Stimulated activated CD4-positive, alpha-beta T cell treated with anti-CD3 and anti-CD28 coated beads, Interleukin-15, amount 100 ng/mL, for 24 hours (primary cell): ENCODE measurements at regions not wholly inside any gene's neighbourhood (a gene's known extent, or its start where the extent isn't known, plus 50 kb on each side); places are given as distances from the start of the nearest gene placed in this dataset.
"Not testable (repeated sequence)": the region's sequence is repeated elsewhere in the genome, so short reads cannot be mapped to it uniquely, and the experiment has no call there.

Experiments used
- DNase-seq: peaks from one replicate; pipeline ENCODE4 v3.0.0-alpha.2; 2020

DNA sequence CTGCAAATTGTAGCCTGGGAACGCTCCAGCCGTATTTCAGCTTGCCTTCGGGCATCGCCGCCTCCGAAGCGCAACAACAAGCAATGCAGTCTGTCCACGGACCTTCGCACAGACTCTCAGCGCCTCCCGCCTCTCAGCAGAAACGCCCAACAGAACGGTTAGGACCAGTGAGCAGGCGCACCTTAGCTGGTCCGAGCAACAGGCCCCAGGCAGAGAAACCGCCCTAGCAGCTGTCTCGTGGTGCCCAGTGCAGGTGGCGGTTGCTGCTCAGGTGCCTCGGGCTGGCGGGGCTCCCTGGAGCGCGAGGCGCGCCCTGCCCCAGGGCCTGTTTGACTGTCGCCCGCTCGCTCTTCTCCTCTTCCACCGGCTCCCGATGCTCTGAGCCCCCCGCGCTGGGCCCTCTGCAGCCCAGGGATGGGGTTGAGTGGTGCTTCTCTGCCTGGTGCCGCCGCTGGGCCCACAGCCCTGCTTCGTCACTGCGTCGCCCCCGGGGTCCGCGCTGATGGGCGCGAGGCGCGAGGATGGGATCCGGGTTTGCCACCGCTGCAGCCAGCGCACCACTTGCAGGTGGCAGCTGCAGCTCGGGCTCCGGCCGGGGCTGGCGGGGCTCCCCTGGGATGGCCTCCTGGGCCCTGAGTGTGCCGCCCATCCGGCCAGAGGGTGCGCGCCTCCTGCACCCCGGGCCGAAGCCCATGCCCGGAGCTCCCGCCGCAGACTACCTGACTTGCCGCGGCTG lies 268.4 kb upstream of the FRG2C start:
- no peak for DNase-seq

DNA sequence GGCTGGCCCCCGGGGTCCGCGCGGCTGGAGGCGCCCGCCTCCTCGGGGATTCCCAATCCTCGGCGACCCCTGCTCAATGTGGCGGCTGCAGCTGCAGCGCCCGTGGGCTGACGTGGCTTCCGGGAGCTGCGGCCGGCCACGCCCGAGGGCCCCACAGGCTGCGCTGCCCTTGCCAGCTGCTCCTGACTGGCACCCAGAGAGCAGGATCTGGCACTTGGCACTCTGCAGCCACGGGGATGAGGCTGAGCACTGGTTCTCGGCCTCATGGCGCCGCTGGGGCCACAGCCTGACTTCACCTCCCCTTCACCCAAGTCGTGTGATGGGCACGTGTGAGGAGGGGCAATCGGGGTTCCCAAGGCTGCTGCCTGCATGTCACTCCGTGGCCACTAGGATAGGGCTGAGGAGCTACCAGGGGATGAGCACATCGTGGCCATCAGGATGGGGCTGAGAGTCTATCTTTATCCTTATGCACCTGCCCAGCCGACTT lies 267.8 kb upstream of the FRG2C start:
- DNase-seq = no peak

DNA sequence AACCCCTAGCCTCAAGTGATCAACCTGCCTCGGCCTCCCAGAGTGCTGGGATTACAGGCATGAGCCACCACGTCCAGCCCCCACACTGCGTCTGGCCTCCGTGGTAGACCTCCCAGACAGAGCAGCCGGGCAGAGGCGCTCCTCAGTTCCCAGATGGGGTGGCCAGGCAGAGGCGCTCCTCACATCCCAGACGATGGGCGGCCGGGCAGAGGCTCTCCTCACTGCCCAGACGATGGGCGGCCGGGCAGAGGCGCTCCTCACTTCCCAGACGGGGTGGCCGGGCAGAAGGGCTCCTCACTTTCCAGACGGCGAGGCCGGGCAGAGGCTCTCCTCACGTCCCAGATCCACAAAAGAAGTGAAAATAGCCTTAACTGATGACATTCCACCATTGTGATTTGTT lies 266.6 kb upstream of the FRG2C start:
- not testable (repeated sequence) for DNase-seq

DNA sequence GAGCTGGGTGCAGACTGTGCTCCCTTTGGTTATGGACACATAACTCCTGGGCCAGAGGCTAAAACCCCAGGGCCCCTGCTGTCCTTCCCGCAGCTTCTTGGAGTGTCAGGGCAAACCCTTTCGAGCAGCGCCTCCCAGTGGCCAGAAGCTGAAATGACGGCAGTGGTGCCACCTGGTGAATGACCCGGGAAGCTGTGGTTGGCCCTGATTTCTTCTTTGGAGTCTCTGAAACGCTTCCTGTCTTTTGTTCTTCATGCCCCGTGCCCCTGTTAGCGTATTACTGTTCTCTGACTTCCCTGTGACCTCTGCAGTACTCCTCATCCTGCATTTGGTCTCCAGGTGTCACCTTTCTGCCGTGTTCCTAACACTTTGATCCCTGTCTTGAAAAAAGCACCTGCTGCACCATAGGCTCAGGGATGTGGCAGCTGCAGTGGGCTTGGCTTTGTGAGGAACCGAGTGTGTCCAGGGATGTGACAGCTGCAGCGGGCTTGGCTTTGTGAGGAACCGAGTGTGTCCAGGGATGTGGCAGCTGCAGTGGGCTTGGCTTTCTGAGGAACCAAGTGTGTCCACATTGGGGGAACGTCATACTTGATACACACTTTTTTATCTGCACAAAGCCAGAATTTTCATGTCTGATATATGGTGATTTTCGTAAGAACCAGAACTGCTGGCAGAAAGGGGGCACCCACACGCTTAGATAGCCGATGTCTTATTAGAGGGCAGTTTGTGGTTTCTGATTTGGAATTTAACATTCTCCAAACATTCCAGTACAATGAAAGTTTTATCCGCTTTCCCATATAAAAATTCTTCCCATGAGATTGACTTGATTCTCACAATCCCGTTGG lies 241.8 kb upstream of the FRG2C start:
- peak; percentile 54 for DNase-seq

DNA sequence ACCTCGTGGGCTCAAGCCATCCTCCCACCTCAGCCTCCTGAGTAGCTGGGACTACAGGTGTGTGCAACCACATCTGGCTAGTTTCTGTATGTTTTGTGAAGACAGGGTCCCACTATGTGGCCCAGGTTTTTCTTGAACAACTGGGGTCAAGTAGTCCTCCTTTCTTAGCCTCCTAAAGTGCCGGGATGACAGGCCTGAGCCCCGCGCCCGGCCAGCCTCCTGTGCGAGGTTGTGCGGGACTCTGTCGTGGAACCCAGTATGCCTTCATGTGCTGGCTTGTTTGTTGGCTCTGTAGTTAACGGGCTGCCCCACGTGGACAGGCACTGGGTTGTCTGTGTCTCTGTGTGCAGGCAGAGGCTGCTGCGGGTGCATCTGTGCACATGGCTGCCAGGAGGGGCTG lies 238.7 kb upstream of the FRG2C start:
- not testable (repeated sequence) for DNase-seq

DNA sequence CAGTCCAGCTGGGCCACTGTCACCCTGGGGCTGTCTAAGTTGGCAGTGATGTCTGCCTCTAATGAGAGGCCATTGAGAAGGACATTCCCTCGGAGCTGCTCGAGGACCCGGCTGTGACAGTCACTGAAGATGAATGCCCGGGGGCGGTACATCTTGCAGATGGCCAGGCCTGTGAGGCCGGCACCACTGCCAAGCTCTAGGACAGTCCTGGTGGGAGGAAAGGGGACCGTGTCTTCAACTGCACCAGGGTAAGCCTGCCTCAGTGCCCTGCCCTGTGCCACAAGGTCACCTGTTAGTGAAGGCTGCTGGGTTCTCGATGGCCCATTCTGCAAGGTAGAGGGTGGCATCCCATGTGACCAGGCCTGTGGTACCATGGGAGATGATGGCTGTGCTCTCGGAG lies 236.6 kb upstream of the FRG2C start:
- not testable (repeated sequence) for DNase-seq

DNA sequence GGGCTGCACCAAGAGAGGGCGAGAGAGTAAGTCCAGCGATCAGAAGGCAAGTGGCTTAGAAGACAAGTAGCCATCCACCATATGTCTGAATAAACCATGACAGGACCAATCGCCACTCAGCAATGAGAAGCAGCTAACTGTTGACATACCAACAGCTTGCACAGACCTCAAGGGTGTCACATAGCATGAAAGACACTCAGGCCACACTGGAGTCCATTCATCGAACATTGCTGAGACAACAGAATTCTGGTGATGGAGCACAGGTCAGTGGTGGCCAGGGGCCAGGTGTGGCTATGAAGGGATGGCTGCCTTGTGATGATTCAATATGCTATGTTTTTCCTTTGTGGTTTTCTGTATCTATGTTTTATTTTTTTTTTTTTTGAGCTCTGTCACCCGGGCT lies 236.2 kb upstream of the FRG2C start:
- DNase-seq = not testable (repeated sequence)

DNA sequence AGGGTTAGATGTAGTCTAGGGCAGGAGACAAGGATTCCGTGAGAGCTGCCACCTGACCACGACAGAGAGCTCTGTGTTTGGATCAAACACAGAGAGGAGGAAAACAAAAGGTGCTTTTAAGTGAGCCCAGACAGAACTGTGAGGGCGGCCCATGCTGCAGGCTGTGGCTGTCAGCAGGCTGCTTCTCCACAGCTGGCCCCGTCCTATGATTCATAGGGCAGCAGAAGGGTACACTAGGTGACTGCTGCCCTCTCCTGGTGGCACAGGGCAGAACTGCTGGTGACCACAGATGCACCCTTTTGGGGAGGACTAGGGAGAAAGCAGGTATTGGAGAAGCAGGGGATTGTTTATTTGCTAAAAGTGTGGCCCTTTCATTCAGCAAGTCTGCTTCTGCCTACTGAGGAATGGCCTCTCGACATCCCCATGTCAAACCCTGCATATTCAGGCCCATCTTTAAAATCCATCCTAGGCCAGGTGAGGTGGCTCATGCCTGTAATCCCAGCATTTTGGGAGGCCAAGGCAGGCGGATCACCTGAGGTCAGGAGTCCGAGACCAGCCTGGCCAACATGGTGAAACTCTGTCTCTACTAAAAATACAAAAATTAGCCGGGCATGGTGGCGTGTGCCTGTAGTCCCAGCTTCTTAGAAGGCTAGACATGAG lies 234.4 kb upstream of the FRG2C start:
- DNase-seq = peak; percentile 82

DNA sequence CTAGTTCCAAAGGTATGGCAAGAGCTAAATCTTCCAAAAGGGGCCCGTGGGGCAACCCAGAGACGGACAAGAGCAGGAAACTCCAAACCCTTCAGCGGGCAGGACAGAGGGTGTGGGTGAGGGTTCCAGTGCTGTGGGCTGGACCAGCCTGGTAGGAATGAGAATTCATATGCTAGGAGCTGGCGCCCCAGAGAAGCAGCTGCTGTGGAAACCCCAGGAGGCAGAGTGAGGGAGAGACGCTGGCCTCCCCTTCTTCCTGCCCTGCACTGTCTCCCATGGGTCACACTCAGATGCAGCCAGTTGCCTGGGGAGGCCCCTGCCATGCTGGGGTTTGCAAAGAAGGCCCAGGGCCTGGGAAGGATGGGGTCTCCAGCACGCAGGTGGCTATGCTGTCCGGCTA lies 233.7 kb upstream of the FRG2C start:
- not testable (repeated sequence) for DNase-seq

DNA sequence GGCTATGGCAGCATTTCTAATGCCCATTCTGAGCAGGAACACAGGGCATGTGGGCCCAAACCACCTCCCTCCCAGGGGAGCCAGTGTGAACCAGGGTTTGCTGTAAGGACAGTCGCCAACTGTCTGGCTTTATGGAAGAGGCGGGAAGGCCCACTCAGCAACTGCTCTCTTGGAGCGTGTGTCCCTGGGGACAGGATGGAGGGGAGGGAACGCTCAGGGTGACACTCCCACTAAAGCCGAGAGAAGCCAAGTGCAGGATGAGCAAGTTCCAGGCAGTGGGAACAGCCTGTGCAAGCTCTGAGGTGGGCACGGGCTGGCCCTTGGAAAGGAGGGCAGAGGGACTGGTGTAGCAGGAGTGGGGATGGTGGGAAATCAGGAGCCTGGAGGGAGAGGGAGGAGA lies 233.0 kb upstream of the FRG2C start:
- not testable (repeated sequence) for DNase-seq

DNA sequence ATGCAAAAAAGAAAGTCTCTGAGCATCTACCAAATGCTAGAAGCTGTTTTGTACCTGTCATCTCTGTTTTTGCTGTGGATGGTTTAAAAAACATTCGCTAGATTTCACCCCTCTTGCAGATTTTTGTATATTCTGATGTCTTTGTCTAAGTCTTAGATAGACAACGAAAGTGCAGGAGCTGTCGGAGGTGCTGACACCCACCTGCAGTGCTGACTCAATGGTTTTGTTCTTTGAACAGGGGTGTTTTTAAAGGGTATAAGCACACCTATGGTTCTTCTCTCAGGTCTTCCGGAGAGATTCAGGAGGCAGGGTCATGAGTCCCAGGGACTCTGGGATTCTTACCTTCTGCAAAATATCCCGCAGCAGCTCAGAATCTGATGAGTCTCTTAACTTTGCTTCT lies 231.7 kb upstream of the FRG2C start:
- DNase-seq = not testable (repeated sequence)

DNA sequence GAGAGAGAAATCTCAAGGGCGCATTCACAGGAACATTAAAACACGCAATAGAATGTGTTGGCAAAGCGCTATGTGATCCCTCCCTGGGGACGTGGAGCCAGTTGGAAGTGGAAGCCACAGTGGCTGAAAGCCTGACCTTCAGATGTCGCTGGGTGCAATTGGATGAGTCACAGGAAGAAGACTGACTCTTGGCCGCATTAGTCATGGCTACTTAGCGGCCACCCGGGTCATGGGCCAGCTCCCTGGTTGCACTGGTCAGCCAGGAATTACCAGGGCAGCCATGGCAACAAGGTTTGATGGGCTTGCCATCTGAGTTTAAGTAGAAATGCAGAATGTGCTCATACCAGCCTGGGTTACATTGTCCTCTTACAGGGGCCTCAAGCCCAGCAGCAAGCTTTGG lies 231.2 kb upstream of the FRG2C start:
- not testable (repeated sequence) for DNase-seq

DNA sequence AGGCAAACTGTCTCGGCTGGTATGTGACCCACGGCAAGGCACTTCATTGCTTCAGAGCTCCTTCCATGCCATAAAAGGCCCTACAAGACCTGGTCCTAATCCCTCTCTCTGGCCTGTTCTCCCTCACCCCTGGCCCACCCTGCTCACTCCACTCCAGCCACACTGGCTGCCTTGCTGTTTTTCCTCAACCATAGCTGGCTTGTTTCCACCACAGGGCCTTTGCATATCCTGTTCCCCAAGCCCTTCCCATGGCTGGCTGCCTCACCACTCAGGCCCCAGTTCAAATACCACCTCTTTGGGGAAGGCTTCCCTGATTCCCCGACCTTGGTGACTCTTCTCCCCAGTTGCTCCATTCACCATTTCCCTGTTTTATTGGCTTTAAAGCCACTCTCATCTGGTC lies 230.8 kb upstream of the FRG2C start:
- DNase-seq = not testable (repeated sequence)

DNA sequence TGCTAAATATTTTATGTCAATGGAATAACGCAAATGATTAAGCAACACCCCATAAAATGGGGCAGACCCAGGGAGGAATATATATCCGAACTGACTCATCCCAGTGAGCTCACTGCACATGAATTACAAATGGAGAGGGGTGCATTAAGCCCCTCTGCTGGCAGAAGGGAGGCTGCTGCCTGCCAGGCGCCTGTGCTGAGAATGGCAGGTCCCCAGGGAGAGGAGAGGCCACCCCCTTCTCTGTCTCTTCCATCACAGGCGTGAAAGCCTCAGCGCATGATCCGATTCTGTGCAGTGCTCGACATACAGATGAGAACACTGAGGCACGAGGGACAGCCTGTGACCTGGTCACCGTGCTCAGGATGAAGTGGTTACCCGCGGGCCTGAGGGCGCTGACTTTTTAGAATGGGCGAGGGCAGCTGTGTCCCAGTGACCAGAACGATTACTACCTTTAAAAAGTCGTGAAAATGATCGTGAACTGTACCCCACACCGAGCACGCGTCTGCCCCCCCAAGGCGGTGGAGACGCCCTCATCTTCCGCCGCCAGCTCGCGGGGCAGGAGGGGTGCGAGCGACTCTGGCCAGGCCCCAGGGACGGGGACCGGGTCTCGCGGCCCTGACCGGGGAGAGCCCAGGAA lies 229.7 kb upstream of the FRG2C start:
- DNase-seq = peak; percentile 39

DNA sequence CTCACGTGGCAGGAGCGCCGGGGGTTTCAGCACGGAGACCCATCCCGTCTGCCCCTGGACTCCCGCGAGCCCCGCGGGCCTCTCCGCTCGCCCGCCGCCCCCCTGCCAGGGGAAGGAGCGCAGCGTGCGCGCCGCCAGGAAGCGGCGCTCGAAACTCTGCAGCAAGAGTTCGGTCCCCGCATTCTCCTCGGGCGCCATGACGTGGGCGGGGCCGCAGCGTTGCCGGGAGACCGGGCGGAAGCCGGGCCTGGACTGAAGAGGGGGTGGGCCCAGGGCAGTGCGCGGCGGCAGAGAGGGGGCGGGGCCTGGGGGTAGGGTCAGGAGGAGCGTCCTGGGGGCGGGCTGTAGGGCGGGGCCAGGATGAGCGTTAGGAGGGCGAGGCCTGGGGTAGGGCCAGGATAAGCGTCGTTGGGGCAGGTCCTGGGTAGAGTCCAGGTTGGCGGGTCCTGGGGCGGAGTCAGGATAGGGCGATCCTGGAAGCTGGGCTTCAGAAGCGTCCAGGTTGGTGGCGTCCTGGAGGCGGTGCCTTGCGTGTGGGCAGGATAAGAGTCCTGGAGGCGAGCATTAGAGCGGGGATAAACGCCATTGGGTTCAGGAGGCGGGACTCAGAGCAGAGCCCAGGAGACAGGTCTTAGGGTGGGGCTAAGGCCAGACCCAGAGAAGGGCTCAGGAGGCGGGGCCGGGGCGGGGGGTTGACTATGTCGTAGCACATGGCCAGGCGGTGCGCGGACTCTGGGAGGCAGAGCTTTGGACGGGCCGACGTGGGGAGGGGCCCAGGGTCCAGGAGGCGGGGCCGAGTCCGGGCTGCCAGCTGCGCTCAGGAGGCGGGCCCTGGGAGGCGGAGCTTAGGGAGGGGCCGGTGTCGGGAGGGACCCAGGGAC lies 229.0 kb upstream of the FRG2C start:
- DNase-seq = peak; percentile 99

DNA sequence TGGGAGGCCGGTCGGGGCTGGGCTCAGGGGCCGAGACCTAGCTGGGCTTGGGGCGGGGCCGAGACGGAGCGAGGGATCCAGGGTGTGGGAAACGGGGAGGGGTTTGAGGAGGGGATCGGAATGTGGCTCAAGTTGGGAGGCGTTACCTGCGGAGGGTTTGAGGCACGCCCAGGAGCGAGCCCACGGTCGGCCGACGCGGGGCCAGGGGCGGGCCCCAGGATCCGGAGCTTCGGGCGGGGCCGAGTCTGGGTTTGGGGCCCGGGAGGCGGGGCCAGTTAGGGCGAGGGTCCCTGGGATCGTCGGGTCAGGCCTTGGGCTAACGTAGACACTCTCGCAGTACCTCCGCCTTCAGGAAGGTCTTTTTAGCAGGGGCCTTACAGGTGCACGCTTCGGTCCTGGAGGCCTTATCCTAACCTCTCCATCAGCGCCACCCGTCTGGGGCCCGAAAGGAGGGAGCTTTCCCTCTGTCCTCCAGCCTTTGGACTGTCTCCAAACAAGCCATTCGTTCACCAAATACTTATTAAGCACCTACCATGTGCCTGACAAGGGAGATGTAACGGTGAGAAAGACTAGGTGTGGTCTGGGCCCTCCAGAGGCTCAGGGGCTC lies 228.2 kb upstream of the FRG2C start:
- DNase-seq = not testable (repeated sequence)

DNA sequence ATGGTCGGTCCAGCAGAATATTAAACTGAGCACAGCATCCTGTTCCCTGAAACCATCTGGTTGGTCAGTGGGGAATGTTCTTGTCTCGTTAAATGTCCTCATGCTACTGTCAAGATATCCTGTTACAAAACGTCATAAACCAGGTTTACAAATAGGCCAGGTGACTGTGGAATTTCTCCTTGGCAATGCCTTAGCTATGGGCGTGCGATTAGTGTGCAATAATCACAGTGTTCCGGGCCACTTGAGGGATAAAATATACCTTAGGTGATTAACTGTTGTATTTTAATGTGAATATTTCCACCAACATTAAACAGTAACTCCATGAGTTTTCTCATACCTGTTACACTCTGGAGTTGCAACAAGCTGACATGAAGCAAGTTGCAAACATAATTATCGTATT lies 223.1 kb upstream of the FRG2C start:
- not testable (repeated sequence) for DNase-seq

DNA sequence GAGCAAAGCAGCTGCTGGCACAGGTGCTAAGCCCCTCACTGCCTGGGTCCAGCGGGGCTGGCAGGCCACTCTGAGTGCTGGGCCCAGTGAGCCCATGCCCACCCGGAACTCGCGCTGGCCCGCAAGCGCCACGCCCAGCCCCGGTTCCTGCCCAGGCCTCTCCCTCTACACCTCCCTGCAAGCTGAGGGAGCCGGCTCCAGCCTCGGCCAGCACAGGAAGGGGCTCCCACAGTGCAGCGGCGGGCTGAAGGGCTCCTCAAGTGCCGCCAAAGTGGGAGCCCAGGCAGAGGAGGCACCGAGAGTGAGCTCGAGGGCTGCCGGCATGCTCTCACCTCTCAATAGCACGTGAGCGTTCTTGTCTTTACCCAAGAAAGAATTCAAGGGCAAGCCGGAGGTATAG lies 219.5 kb upstream of the FRG2C start:
- not testable (repeated sequence) for DNase-seq

DNA sequence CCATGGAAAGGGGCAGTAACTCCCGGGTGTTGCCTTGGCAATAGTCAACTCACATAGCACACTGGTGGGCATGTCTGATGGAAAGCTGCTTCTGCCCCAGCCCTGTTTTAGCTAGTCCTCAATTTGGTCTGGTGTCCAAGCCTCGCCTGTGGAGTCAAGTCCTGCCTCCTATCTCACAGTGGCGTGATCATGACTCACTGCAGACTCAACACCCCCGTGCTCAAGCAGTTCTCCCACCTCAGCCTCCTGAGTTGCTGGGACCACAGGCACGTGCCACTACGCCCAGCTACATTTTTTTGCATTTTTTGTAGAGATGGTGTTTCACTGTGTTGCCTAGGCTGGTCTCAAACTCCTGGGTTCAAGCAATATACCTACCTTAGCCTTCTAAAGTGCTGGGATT lies 218.9 kb upstream of the FRG2C start:
- DNase-seq = not testable (repeated sequence)

DNA sequence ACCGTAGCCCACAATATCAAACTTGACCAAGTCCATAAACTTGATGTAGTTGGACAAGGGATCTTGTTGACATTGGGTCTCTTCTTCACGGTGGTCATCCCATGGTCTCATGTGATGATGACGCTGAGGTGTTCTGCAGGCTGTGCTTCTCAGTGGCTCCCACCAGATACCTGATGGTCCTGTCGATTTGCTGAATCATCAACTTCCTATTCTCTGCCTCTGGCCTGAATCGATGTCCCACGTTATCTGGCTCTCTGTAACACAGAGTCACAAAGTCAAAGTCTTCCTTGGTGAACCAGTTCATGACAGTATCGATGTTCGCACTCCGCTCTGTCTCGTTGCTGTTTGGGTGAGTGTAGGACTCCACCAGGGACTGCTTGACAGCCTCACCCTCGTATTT lies 217.2 kb upstream of the FRG2C start:
- not testable (repeated sequence) for DNase-seq

DNA sequence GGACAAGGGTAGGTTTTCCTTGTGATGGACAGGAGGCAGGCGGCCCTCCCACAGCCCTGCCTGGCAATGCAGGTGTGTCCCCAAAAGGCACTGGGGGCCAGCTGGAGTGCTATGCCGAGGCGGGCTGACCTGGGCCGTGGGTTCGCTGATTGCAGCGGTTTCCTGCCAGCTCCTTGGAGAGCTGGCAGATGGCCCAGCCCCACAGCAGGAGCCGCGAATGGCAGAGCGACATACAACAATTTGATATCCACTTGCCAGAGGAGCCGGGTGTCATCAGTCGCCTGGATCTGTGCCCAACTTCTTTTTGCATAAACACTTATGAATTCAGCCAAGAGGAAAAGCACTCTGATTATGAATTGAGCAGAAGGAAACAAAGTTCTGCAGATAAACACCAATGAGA lies 210.8 kb upstream of the FRG2C start:
- not testable (repeated sequence) for DNase-seq
